ENCODE measurements at regions not wholly inside any gene's neighbourhood (a gene's known extent, or its start where the extent isn't known, plus 50 kb on each side); places are given as distances from the start of the nearest gene placed in this dataset.

DNA sequence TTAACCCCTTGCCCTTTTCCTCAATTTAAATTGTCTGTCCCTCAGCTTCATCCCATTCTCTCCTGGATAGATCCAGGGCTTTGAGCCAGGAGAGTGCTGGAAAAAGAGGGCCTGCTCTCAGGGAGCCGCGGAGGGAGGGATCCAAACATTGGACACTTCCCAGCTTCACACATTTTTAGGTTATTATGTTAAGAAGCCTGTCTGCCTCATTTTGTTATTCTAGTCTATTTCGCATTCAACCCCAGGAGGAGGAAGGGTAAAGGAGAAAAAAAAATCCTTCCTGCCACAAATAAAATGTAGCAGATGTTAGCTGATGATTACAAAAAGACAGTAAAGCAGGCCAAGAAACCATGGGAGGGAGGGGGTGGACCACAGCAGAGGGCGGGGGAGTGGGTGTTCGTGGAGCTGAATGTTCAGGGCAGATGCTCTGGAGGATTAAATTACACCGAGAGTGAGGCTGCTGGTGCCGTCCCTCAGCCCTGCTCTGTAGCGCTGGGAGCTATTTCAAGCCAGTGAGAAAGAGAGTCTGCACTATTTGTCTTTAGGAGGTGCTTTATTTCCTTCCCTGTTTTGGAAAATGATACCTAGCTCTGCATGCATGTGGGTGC lies 60.6 kb upstream of the ZFR start:
- Histone ChIP-seq H4K20me1 (ENCODE audit: insufficient read depth, low read length) (no peaks in the 10 kb centered on the region), H3K4me2 (ENCODE audit: low read length) (peak overlapping the region; percentile 72), H3K79me2 (ENCODE audit: insufficient read depth, low read length) (no peaks in the 10 kb centered on the region), H3K4me3 (ENCODE audit: insufficient read depth, low read depth, low read length) (no peak overlapping the region), H2AFZ (ENCODE audit: low read depth, low read length) (peak overlapping the region; percentile 11), H3K27ac (ENCODE audit: low read depth, low read length) (peak overlapping the region; percentile 36), H3K9me3 (ENCODE audit: insufficient read depth, low read depth, low read length) (no peaks in the 10 kb centered on the region), H3K36me3 (ENCODE audit: insufficient read depth, low read length) (no peaks in the 10 kb centered on the region), H3K4me1 (ENCODE audit: insufficient read depth, low read length) (peaks cover 44% of the 10 kb centered on the region), H3K9ac (ENCODE audit: low read length) (peak overlapping the region; percentile 58), H3K27me3 (ENCODE audit: insufficient read depth, low read length) (peaks cover 4% of the 10 kb centered on the region)
- Mint-ChIP-seq H3K27ac (ENCODE audit: unreplicated experiment) (no peak overlapping the region), H3K36me3 (ENCODE audit: low read depth, unreplicated experiment) (no peaks in the 10 kb centered on the region), H3K4me3 (ENCODE audit: unreplicated experiment) (no peak overlapping the region), H3K9me3 (ENCODE audit: unreplicated experiment) (no peaks in the 10 kb centered on the region), H3K4me1 (ENCODE audit: low read depth, unreplicated experiment) (peaks cover 12% of the 10 kb centered on the region), H3K27me3 (ENCODE audit: low read depth, unreplicated experiment) (peaks cover 27% of the 10 kb centered on the region)
- TF ChIP-seq EZH2 (IDR thresholded peaks at IDR 0.05; ENCODE audit: insufficient read depth, low read length) = no peak
- TF ChIP-seq, protein P1, sequence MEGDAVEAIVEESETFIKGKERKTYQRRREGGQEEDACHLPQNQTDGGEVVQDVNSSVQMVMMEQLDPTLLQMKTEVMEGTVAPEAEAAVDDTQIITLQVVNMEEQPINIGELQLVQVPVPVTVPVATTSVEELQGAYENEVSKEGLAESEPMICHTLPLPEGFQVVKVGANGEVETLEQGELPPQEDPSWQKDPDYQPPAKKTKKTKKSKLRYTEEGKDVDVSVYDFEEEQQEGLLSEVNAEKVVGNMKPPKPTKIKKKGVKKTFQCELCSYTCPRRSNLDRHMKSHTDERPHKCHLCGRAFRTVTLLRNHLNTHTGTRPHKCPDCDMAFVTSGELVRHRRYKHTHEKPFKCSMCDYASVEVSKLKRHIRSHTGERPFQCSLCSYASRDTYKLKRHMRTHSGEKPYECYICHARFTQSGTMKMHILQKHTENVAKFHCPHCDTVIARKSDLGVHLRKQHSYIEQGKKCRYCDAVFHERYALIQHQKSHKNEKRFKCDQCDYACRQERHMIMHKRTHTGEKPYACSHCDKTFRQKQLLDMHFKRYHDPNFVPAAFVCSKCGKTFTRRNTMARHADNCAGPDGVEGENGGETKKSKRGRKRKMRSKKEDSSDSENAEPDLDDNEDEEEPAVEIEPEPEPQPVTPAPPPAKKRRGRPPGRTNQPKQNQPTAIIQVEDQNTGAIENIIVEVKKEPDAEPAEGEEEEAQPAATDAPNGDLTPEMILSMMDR (IDR thresholded peaks at IDR 0.05; ENCODE audit: insufficient read depth, low read depth, low read length) = no peak
- DNase-seq (ENCODE audit: low read depth) = peak; percentile 93
- FAIRE-seq = no peak

DNA sequence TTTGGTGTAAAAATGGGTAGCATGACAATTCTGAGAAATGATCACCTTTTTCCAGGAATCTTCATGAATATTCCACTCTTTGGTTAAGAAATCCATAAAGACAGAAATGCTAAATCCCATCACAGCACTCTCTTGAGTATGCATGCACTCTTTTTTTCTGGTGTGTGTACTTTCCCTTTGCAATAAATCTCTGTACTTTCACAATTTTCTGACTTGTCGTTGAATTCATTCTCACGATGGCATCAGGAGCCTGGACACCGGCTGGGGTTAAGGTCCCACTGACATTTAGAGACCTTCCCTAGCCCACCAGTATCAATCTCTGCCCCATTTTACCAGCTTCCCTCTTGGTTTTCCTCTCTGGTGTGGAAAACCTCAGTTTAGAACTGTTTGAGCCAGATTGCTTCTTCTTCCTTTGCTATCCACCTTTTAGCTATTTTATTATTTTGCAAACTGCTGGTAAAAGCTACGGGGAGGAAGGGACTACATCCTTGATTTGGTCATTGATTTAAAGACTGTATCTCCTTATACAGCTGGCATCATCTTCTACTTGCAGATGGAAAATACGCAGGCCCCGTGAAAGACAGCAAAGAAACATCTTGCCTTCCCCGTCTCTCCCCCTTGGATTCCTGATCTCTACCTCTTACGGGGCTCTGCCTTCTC lies 59.9 kb upstream of the ZFR start:
- H3K4me1 Mint-ChIP-seq (ENCODE audit: low read depth, unreplicated experiment) = peaks cover 12% of the 10 kb centered on the region
- TF ChIP-seq, protein P1 (IDR thresholded peaks at IDR 0.05; ENCODE audit: insufficient read depth, low read depth, low read length) = no peak
- no peak for TF ChIP-seq EZH2 (IDR thresholded peaks at IDR 0.05; ENCODE audit: insufficient read depth, low read length)
- no peaks in the 10 kb centered on the region for H3K9me3 Mint-ChIP-seq (ENCODE audit: unreplicated experiment)
- FAIRE-seq (no peak), DNase-seq (ENCODE audit: low read depth) (no peak)
- Histone ChIP-seq H3K27ac (ENCODE audit: low read depth, low read length) (peak overlapping the region; percentile 36), H4K20me1 (ENCODE audit: insufficient read depth, low read length) (no peaks in the 10 kb centered on the region), H3K79me2 (ENCODE audit: insufficient read depth, low read length) (no peaks in the 10 kb centered on the region), H3K36me3 (ENCODE audit: insufficient read depth, low read length) (no peaks in the 10 kb centered on the region), H3K9ac (ENCODE audit: low read length) (peak overlapping the region; percentile 58), H2AFZ (ENCODE audit: low read depth, low read length) (peak overlapping the region; percentile 11), H3K4me1 (ENCODE audit: insufficient read depth, low read length) (peaks cover 44% of the 10 kb centered on the region), H3K4me3 (ENCODE audit: insufficient read depth, low read depth, low read length) (no peak overlapping the region), H3K27me3 (ENCODE audit: insufficient read depth, low read length) (peaks cover 4% of the 10 kb centered on the region), H3K4me2 (ENCODE audit: low read length) (peak overlapping the region; percentile 72), H3K9me3 (ENCODE audit: insufficient read depth, low read depth, low read length) (no peaks in the 10 kb centered on the region)
- H3K27ac Mint-ChIP-seq (ENCODE audit: unreplicated experiment) = no peak overlapping the region
- H3K27me3 Mint-ChIP-seq (ENCODE audit: low read depth, unreplicated experiment) = peaks cover 34% of the 10 kb centered on the region
- H3K36me3 Mint-ChIP-seq (ENCODE audit: low read depth, unreplicated experiment) = no peaks in the 10 kb centered on the region
- no peak overlapping the region for H3K4me3 Mint-ChIP-seq (ENCODE audit: unreplicated experiment)

DNA sequence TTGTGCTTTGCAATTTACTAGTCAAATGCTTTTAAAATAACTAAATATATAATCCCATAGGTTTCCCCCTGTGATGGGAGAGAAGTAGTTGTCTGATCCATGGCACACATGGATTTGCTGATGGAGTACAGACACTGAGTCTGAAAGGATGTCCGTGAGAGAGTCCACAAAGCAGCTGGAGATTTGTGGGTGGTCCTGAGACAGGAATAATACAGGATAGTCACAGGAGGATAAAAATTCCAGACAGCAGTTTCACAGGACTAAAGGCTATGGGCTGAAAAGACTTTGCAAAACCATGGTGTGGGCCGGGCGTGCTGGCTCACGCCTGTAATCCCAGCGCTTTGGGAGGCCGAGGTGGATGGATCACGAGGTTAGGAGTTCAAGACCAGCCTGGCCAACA lies 58.7 kb upstream of the ZFR start:
- FAIRE-seq = no peak
- H3K27ac ChIP-seq (ENCODE audit: low read depth, low read length) = no peak overlapping the region
- no peaks in the 10 kb centered on the region for H3K36me3 ChIP-seq (ENCODE audit: insufficient read depth, low read length)
- DNase-seq (ENCODE audit: low read depth) = no peak
- H4K20me1 ChIP-seq (ENCODE audit: insufficient read depth, low read length) = no peaks in the 10 kb centered on the region
- H3K4me2 ChIP-seq (ENCODE audit: low read length) = no peak overlapping the region
- H2AFZ ChIP-seq (ENCODE audit: low read depth, low read length) = no peak overlapping the region
- H3K27ac Mint-ChIP-seq (ENCODE audit: unreplicated experiment) = no peak overlapping the region
- H3K27me3 Mint-ChIP-seq (ENCODE audit: low read depth, unreplicated experiment) = peaks cover 40% of the 10 kb centered on the region
- peaks cover 12% of the 10 kb centered on the region for H3K4me1 Mint-ChIP-seq (ENCODE audit: low read depth, unreplicated experiment)
- H3K4me1 ChIP-seq (ENCODE audit: insufficient read depth, low read length) = peaks cover 37% of the 10 kb centered on the region
- TF ChIP-seq, protein P1 (IDR thresholded peaks at IDR 0.05; ENCODE audit: insufficient read depth, low read depth, low read length) = no peak
- TF ChIP-seq EZH2 (IDR thresholded peaks at IDR 0.05; ENCODE audit: insufficient read depth, low read length) = no peak
- no peaks in the 10 kb centered on the region for H3K9me3 ChIP-seq (ENCODE audit: insufficient read depth, low read depth, low read length)
- no peaks in the 10 kb centered on the region for H3K79me2 ChIP-seq (ENCODE audit: insufficient read depth, low read length)
- no peak overlapping the region for H3K9ac ChIP-seq (ENCODE audit: low read length)
- H3K27me3 ChIP-seq (ENCODE audit: insufficient read depth, low read length) = peaks cover 4% of the 10 kb centered on the region
- no peak overlapping the region for H3K4me3 ChIP-seq (ENCODE audit: insufficient read depth, low read depth, low read length)
- H3K4me3 Mint-ChIP-seq (ENCODE audit: unreplicated experiment) = no peak overlapping the region
- no peaks in the 10 kb centered on the region for H3K36me3 Mint-ChIP-seq (ENCODE audit: low read depth, unreplicated experiment)
- H3K9me3 Mint-ChIP-seq (ENCODE audit: unreplicated experiment) = no peaks in the 10 kb centered on the region

All from astrocyte (in vitro differentiated cells and primary cell).